ENCODE measurements at regions not wholly inside any gene's neighbourhood (a gene's known extent, or its start where the extent isn't known, plus 50 kb on each side); places are given as distances from the start of the nearest gene placed in this dataset.

DNA sequence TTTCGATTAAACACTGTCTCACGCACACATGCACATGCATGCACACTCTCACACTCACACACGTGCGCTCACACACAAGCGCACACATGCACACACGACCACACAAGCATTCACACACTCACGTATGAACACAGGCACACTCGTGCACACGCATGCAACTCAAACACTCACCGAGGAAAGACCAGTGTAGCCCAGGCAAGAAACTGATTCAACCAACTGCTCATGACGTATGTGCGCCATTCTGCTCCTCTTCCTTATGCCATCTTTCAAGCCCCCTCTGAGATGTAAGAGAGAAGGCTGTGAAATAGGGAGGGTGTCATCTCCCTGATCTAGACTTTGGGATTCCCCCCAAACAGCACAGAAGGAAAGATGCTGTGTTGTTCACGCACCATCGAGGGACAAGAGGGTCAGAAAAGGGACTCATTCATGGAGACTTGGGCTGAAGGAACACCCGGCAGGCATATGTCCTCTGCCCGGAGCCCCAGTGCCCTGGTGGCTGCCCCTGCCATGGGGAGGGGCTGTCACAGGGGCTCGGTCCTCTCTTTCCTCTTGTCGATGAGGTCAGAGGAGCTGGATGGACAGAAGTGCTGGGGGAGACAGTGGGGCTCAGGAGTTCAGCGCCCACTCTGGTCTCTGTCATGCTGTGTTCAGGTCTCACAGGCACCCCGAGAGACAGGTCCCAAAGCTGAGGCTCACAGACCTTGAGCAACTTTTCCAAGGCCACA is 130.1 kb upstream of the SHH start:
- no peak for ATAC-seq
- 77 to 82% methylated on average over 8 to 18 of the region's 20 CpGs for WGBS, 2 donors (ENCODE audit: low coverage in 1 of 2)
- Histone ChIP-seq H3K27ac (no peak overlapping the region), H3K36me3 (no peaks in the 10 kb centered on the region), H3K4me1 (no peaks in the 10 kb centered on the region), H3K27me3 (peaks cover 7% of the 10 kb centered on the region), H3K4me3 (no peak overlapping the region), H3K9me3 (peaks cover 0 to 29% (median 0%) of the 10 kb centered on the region in 3 donors)
- TF ChIP-seq POLR2A (IDR thresholded peaks at IDR 0.05) = no peak
- no peak for TF ChIP-seq POLR2AphosphoS5 (IDR thresholded peaks at IDR 0.05)
- TF ChIP-seq EP300 (IDR thresholded peaks at IDR 0.05) = no peak
- TF ChIP-seq, protein P1, sequence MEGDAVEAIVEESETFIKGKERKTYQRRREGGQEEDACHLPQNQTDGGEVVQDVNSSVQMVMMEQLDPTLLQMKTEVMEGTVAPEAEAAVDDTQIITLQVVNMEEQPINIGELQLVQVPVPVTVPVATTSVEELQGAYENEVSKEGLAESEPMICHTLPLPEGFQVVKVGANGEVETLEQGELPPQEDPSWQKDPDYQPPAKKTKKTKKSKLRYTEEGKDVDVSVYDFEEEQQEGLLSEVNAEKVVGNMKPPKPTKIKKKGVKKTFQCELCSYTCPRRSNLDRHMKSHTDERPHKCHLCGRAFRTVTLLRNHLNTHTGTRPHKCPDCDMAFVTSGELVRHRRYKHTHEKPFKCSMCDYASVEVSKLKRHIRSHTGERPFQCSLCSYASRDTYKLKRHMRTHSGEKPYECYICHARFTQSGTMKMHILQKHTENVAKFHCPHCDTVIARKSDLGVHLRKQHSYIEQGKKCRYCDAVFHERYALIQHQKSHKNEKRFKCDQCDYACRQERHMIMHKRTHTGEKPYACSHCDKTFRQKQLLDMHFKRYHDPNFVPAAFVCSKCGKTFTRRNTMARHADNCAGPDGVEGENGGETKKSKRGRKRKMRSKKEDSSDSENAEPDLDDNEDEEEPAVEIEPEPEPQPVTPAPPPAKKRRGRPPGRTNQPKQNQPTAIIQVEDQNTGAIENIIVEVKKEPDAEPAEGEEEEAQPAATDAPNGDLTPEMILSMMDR (IDR thresholded peaks at IDR 0.05) = no peak

DNA sequence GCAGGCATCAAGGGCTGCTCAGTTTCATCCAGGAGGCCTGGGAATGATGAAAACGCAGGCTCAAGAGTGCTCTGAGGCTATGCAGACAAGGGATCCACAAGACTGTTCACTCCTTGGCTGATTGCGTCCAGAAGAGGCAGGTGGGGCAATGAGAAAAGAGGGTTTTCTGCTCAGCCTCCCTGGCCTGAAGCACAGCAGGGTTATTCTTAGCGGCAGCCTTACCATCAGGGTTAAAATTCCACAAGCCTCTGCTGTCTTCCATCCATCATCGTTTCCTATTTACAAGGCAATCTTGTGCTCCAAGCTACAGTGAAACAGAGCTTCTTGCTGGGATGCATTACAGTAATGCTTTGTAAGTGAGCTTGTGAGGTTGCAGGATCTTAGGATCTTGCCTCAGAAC is 129.4 kb upstream of the SHH start:
- H3K27ac ChIP-seq = no peak overlapping the region
- H3K4me1 ChIP-seq = no peaks in the 10 kb centered on the region
- H3K36me3 ChIP-seq = no peaks in the 10 kb centered on the region
- TF ChIP-seq POLR2AphosphoS5 (IDR thresholded peaks at IDR 0.05) (no peak), EP300 (IDR thresholded peaks at IDR 0.05) (no peak)
- TF ChIP-seq, protein P1 (IDR thresholded peaks at IDR 0.05) = no peak
- H3K9me3 ChIP-seq = peaks cover 0 to 29% (median 0%) of the 10 kb centered on the region in 3 donors
- H3K4me3 ChIP-seq = no peak overlapping the region
- whole genome bisulfite sequencing, 2 donors (ENCODE audit: low coverage in 1 of 2) = 27 to 44% methylated on average over 2 to 4 of the region's 4 CpGs
- no peak for ATAC-seq
- H3K27me3 ChIP-seq = peaks cover 10% of the 10 kb centered on the region

DNA sequence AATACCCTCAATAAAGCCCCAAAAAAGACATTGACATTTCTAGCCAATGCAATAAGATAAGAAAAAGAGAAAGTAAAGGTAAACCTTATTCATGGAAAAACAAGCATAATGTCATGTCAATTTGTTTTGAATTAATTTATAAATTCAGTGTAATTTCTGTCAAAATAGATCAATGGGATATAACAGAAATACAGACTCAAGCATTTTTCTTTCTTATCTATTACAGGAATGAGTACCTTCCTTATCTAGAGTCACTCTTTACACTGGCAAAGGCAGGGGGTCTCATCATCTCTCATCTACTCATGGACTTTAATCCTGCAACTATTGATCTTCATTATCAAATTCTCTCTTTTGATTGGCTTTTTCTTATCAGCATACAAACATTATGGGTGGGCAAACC is 127.1 kb upstream of the SHH start:
- Histone ChIP-seq H3K4me1 (no peaks in the 10 kb centered on the region), H3K27me3 (peaks cover 22% of the 10 kb centered on the region), H3K27ac (no peak overlapping the region), H3K4me3 (no peak overlapping the region), H3K9me3 (peaks cover 0 to 20% (median 0%) of the 10 kb centered on the region in 3 donors), H3K36me3 (no peaks in the 10 kb centered on the region)
- no peak for ATAC-seq
- TF ChIP-seq, protein P1 (IDR thresholded peaks at IDR 0.05) = no peak
- no peak for TF ChIP-seq POLR2A (IDR thresholded peaks at IDR 0.05)

DNA sequence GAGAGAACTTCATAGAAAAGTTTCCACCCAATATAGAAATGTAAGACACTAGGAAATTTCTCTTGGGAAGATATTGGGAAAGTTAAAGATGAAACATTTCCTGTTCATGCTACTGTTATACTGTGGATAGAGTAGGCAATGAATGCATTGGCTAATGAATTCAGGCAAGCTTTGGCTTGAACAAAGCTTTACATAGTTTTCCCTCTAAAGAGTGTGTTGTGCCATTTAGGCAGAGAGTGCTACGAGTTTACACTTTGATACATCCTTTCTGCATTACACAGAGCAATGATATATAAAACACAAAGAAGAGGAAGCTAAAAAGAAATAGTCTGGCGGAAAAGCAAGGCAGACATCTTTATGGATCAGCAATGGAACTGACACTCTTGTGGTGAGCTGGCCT is 125.9 kb upstream of the SHH start:
- Histone ChIP-seq H3K4me3 (no peak overlapping the region), H3K9me3 (peaks cover 0 to 20% (median 0%) of the 10 kb centered on the region in 3 donors), H3K36me3 (no peaks in the 10 kb centered on the region), H3K27ac (no peak overlapping the region), H3K4me1 (no peaks in the 10 kb centered on the region), H3K27me3 (peaks cover 22% of the 10 kb centered on the region)
- ATAC-seq = no peak
- TF ChIP-seq POLR2AphosphoS5 (IDR thresholded peaks at IDR 0.05) = no peak
- TF ChIP-seq POLR2A (IDR thresholded peaks at IDR 0.05) = no peak
- no peak for TF ChIP-seq EP300 (IDR thresholded peaks at IDR 0.05)
- TF ChIP-seq, protein P1 (IDR thresholded peaks at IDR 0.05) = no peak
- WGBS, 2 donors (ENCODE audit: low coverage in 1 of 2) = 30 to 42% methylated on average over 2 of the region's 2 CpGs

DNA sequence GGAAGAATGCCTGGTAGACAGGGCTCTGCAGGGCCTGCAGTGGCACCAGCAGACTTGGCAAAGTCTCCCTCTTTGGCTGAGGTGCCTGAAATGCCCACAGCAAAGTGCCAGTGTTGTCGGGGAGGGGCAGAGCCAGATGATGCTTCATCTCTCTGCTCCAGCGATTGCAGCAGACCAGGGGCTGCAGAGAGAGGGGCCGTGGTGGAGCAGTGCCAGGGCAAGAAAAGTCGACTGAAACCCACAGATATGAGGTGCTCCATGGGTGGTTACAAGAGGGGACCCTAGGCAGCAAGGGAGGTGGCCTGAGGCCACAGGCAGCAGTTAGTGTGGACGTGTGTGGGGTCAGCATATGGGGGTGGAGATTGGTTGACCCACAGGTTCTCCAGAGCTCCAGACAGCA is 123.5 kb upstream of the SHH start:
- TF ChIP-seq EP300 (IDR thresholded peaks at IDR 0.05) = no peak
- ATAC-seq = no peak
- Histone ChIP-seq H3K27me3 (peaks cover 31% of the 10 kb centered on the region), H3K27ac (no peak overlapping the region), H3K9me3 (peaks cover 0 to 20% (median 0%) of the 10 kb centered on the region in 3 donors), H3K4me1 (no peaks in the 10 kb centered on the region), H3K36me3 (no peaks in the 10 kb centered on the region), H3K4me3 (no peak overlapping the region)
- 43 to 50% methylated on average over 2 of the region's 5 CpGs for WGBS, 2 donors (ENCODE audit: low coverage in 1 of 2)
